ENCODE measurements at regions not wholly inside any gene's neighbourhood (a gene's known extent, or its start where the extent isn't known, plus 50 kb on each side); places are given as distances from the start of the nearest gene placed in this dataset.

DNA sequence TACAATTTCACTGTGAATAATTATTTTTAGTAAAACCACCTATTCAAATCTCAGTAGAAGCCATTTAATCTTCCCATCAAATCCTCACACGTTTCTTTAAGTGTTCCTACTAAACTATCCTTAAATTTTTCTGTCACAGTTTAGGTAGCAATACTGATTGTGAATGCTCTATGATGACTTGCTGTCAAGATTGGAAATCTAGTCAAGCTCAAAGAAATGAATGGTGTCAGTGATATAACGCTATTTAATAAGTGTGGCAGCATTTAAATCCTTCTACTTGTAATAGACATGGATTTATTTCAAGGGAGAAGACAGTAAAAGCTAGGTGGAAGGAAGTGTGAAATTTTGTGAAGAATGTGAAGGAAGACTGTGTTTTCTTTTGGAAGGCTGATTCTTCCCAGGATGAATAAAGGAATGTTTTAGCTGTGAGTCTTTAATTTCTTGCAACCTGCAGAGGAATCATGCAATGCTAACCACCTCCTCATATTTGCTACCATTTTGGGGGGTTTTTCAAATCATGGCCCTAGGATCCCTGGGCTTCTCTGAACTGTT, 936.7 kb upstream of the NEGR1 start:
- Histone ChIP-seq H2AFZ (ENCODE audit: control insufficient read depth, low read depth, low read length) (no peak overlapping the region), H3K27ac (ENCODE audit: control insufficient read depth, insufficient read depth) (no peak overlapping the region), H3K9me3 (replicated peaks; ENCODE audit: control insufficient read depth, insufficient read depth, low read length) (no peaks in the 10 kb centered on the region), H3K4me3 (no peak overlapping the region), H3K36me3 (ENCODE audit: control insufficient read depth in 2 of 2, insufficient read depth in 2 of 2, low read length in 1 of 2) (no peaks in the 10 kb centered on the region), H3K27me3 (replicated peaks in 1 of 2; ENCODE audit: control insufficient read depth in 2 of 2, insufficient read depth in 2 of 2, low read length in 1 of 2) (no peaks in the 10 kb centered on the region), H4K20me1 (ENCODE audit: control insufficient read depth, insufficient read depth) (no peaks in the 10 kb centered on the region), H3K9ac (ENCODE audit: control insufficient read depth, insufficient read depth, low read length) (no peak overlapping the region), H3K4me1 (ENCODE audit: control insufficient read depth, insufficient read depth, low read length) (no peaks in the 10 kb centered on the region), H3K79me2 (ENCODE audit: control insufficient read depth, insufficient read depth, low read length) (no peaks in the 10 kb centered on the region), H3K4me2 (ENCODE audit: control insufficient read depth, insufficient read depth) (no peak overlapping the region)
- CTCF ChIA-PET: no interaction called here
- in situ Hi-C loops (cut with MboI) (no loop called here), intact Hi-C loops (cut with micrococcal nuclease; ENCODE audit: unreplicated experiment) (no loop called here)
- RAD21 ChIA-PET (ENCODE audit: unreplicated experiment): no interaction called here
- POLR2A ChIA-PET: no interaction called here
- DNase-seq (ENCODE audit: low read depth, low spot score) (no peak), ATAC-seq (no peak), FAIRE-seq (no peak)
- SMC1A ChIA-PET (ENCODE audit: uncharacterized antibody, unreplicated experiment): interaction anchor here (1.0 kb wide), 1 partner anchor 15 kb away, joined by 3 read pairs; no protein-coding TSS in a partner anchor
- TF ChIP-seq SMC3 (IDR thresholded peaks at IDR 0.05; ENCODE audit: borderline replicate concordance, low read length): no peak
- no peak for TF ChIP-seq BCL11A (IDR thresholded peaks at IDR 0.05; ENCODE audit: low read depth, low read length)
- TF ChIP-seq, protein P1, sequence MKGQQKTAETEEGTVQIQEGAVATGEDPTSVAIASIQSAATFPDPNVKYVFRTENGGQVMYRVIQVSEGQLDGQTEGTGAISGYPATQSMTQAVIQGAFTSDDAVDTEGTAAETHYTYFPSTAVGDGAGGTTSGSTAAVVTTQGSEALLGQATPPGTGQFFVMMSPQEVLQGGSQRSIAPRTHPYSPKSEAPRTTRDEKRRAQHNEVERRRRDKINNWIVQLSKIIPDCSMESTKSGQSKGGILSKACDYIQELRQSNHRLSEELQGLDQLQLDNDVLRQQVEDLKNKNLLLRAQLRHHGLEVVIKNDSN (IDR thresholded peaks at IDR 0.05; ENCODE audit: borderline replicate concordance, extremely low read length, insufficient read depth, low read depth, low read length): no peak
- no peak for TF ChIP-seq LARP7 (IDR thresholded peaks at IDR 0.05)
- TF ChIP-seq CHD2 (IDR thresholded peaks at IDR 0.05; ENCODE audit: borderline replicate concordance, low read depth, low read length): no peak
- TF ChIP-seq NFYB (IDR thresholded peaks at IDR 0.05; ENCODE audit: insufficient read depth, low read depth, low read length): no peak
- no TSS peak for BruUV-seq (replicated peaks)
- 0% methylated on average over 2 of the region's 2 CpGs for WGBS (ENCODE audit: insufficient coverage, insufficient replicate concordance, low lambda C conversion rate, missing lambda C conversion rate)

DNA sequence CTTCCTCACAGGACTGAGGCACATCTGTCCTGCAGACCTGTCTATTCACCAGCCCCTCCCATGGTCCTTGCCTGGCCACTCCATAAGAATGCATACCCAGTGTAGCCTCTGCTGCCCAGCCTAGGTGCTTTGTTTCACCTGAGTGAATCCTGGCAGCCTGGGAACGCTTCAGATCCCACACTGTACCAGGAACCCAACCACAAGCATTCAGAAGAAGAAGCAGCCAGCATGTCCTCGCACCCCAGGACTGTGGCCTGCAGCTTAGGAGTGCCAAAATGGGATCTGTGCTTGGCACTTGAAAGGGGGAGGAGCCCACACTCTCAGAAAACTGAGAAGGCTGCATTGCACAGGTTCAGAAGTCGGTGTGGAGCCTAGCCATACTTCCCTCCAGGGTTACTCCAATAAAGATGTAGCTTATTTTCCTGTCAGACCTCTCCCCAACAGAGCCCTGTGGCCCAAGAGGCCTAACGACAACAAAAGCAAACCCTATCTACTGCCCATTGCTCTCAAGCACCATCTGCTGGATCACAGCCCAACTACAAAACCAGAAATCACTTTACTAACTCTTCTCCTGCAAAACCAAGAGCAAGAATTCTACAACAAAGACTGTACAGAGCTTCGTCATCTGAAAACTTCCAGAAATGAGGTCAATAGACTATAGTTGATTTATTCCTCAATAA, 923.1 kb upstream of the NEGR1 start:
- no peak overlapping the region for H3K4me3 ChIP-seq

More for the DNA sequence above, 923.1 kb upstream of the NEGR1 start:
- in situ Hi-C loops (cut with MboI): no loop called here
- no peaks in the 10 kb centered on the region for H3K9me3 ChIP-seq (replicated peaks; ENCODE audit: control insufficient read depth, insufficient read depth, low read length)
- ChIA-PET SMC1A (ENCODE audit: uncharacterized antibody, unreplicated experiment) (interaction anchor here (0.6 kb wide), 1 partner anchor 89 kb away, joined by 3 read pairs; no protein-coding TSS in a partner anchor), CTCF (no interaction called here), POLR2A (no interaction called here), RAD21 (ENCODE audit: unreplicated experiment) (no interaction called here)
- no TSS peak for BruUV-seq (replicated peaks)
- peak; percentile 68 for ATAC-seq
- no peak for FAIRE-seq
- no peaks in the 10 kb centered on the region for H4K20me1 ChIP-seq (ENCODE audit: control insufficient read depth, insufficient read depth)
- H3K36me3 ChIP-seq (ENCODE audit: control insufficient read depth in 2 of 2, insufficient read depth in 2 of 2, low read length in 1 of 2): no peaks in the 10 kb centered on the region
- WGBS (ENCODE audit: insufficient coverage, insufficient replicate concordance, low lambda C conversion rate, missing lambda C conversion rate): 2% methylated on average over 5 of the region's 5 CpGs
- H3K4me2 ChIP-seq (ENCODE audit: control insufficient read depth, insufficient read depth): no peak overlapping the region
- H3K27ac ChIP-seq (ENCODE audit: control insufficient read depth, insufficient read depth): no peak overlapping the region
- no peaks in the 10 kb centered on the region for H3K27me3 ChIP-seq (replicated peaks in 1 of 2; ENCODE audit: control insufficient read depth in 2 of 2, insufficient read depth in 2 of 2, low read length in 1 of 2)
- no peaks in the 10 kb centered on the region for H3K4me1 ChIP-seq (ENCODE audit: control insufficient read depth, insufficient read depth, low read length)
- H3K9ac ChIP-seq (ENCODE audit: control insufficient read depth, insufficient read depth, low read length): no peak overlapping the region
- intact Hi-C loops (cut with micrococcal nuclease; ENCODE audit: unreplicated experiment): no loop called here
- no peak for TF ChIP-seq FOXM1 (IDR thresholded peaks at IDR 0.05; ENCODE audit: low read depth, low read length)
- TF ChIP-seq, protein P2, sequence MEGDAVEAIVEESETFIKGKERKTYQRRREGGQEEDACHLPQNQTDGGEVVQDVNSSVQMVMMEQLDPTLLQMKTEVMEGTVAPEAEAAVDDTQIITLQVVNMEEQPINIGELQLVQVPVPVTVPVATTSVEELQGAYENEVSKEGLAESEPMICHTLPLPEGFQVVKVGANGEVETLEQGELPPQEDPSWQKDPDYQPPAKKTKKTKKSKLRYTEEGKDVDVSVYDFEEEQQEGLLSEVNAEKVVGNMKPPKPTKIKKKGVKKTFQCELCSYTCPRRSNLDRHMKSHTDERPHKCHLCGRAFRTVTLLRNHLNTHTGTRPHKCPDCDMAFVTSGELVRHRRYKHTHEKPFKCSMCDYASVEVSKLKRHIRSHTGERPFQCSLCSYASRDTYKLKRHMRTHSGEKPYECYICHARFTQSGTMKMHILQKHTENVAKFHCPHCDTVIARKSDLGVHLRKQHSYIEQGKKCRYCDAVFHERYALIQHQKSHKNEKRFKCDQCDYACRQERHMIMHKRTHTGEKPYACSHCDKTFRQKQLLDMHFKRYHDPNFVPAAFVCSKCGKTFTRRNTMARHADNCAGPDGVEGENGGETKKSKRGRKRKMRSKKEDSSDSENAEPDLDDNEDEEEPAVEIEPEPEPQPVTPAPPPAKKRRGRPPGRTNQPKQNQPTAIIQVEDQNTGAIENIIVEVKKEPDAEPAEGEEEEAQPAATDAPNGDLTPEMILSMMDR (IDR thresholded peaks at IDR 0.05 in 2 of 3, conservative IDR thresholded peaks at IDR 0.05 in 1 of 3; ENCODE audit: control insufficient read depth in 2 of 3, extremely low read depth in 1 of 3, insufficient read depth in 1 of 3, low read depth in 3 of 3, low read length in 3 of 3): peak in 2 of 3 experiments; percentile 20 to 22; a peak in 2 of 6 replicates
- TF ChIP-seq RAD21 (IDR thresholded peaks at IDR 0.05; ENCODE audit: insufficient read depth, low read depth, low read length): 0 out of 2 replicates have a peak, but pooled peaks have one; percentile 4
- no peak overlapping the region for H2AFZ ChIP-seq (ENCODE audit: control insufficient read depth, low read depth, low read length)
- DNase-seq (ENCODE audit: low read depth, low spot score): no peak
- no peaks in the 10 kb centered on the region for H3K79me2 ChIP-seq (ENCODE audit: control insufficient read depth, insufficient read depth, low read length)
